HG03103 (cell line): ENCODE measurements at regions not wholly inside any gene's neighbourhood (a gene's known extent, or its start where the extent isn't known, plus 50 kb on each side); places are given as distances from the start of the nearest gene placed in this dataset.

Experiments
- ATAC-seq: cut with Tn5 transposase; IDR thresholded peaks from one replicate; pipeline ENCODE4 v1.9.1; 2021; ENCODE audit warnings: low read depth; ENCODE audit not compliant: unreplicated experiment

DNA sequence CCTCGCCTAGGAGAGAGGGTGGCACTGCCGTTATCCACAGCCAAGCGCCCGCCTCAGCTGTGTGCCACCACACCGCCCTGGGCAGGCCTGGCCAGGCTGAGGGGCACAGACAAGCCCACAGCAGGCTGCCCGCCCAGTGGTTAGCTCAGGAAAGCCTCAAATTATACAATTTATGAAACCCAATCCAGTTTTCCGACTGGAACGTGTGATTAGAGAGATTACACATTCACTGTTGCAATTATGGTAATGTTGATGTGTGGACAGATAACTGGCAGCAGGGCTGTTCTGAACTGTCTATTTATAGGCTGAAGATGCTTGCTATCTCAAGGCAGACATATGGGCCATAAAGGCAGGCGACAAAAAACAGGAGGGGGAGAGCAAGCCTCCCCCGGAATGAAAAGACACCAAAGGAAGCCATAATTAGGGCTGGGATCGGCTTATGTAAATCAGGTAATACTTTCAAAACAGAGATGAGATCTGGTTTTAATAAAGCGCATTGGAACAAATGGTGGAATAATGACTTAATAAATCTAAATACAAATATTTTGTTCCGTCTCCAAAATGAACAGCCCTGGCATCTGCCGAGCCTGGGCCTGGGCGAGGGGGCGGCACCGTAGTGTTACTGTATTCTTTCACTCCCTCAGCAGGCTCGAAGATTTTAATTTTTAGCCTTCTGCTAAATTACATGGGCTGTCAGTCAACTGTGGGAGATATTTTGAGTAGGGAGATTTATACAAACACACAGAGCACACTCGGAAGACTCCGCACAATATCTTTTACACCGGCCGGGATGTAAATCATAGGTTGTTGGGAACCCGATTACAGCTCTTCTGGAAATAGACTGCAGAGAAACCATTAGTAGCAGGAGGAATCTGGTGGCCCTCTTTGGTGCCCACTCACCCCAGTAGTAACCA is 103.1 kb upstream of the TLE3 start:
- ATAC-seq = no peak

DNA sequence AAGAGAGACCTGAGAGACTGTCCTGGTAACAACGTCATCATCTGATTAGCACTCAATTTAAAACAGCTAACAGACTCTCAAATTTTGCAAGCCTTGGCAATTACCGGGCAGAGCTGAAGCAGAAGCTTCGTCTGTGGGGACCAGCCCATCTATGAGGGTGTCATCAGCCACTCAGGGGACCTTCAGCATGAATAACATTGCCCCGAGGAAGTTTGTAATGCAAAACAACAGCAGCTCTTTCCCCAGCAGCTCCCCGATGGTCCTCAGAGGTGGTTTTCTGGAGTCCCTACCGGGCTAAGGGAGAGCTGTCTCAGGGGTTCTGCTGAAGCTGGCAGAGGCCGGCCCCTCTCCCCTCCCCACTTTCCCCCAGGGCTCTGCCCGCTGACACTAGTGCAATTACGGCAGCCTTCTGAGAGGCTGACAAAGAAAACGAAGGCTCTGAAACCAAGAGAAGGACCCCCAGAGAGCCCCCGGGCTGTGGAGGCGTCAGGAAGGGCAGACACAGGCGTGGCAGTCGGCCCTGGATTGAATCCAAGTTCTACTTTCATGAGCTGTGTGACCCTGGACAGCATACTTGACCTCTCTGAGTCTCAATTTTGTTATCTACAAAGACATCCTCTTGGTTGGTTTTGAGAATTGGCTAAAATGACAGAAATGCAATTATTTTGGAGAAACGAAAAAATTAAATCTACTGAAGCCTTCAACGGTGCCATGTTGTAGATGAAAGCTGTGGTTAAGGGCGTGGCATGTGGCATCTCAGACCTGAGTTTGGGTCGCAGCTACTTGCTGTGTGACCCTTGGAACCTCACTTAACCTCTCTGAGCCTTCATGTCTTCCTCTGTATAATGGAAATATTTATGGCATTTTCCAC is 102.1 kb upstream of the TLE3 start:
- no peak for ATAC-seq

DNA sequence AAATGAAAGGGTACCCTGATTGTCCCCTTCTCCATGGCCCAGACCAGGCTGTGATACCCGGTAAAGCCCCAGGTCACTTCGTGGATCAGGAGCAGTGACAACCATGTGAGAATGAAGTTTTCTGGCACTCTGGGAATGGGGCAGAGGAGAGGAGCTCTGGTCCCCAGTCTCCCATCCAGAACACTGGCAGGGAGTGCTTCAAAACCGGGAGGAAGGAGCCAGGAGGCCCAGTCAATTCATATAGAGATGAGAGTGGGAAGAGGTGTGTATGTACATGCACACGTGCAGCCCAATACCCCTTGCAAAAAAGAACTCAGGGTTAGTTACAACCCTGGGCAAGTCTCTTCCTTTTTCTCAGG is 101.4 kb upstream of the TLE3 start:
- no peak for ATAC-seq

DNA sequence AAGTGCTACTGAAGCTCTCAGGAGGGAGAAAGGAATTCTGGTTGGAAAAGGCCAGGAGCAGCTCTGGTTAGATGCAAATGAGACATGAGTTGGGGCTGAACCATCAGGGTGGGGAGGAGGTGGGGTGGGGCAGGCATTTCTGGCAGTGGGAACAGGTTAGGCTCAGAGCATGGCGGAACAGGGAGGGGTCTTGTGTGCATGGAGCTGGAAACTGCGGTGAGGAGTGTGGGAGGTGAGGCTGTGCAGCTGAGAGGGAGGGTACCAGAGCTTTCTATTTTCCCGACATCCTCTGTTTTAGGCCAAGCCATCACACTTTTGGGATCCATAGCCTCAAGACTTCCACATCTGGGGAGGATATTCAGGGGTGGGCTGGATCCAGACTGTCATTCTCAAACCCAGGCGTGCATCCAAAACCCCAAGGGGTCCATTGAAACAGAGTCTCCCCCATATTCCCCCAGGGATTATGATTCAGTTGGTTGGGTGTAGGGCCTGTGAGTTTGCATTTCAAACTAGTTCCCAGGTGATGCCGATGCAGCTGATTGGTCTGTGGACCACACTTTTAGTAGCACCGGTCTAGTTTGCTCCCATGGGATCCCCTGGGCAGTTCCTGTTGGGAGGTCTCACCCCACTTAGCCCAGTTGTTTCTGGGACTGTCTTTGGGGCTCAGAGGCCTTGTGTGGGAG is 100.9 kb upstream of the TLE3 start:
- ATAC-seq = no peak

DNA sequence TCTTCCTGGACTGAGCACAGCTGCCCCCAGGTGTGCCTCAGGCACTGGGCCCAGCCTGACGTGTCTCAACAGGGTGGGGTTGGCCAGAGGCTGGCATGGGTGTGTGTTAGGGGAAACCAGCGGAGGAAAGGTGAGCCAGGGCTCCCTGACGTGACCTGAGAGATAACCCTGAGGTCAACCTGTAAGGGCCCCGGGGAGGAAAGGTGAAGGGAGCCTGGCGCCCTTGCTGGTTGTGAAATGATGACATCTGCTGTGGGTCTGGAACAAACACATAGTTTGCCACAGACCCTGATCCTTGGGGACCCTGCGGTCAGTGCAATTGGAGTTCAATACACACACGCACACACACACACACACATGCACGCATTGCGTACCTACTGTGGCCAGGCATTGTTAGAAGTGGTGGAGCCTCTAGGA is 100.2 kb upstream of the TLE3 start:
- ATAC-seq = no peak

DNA sequence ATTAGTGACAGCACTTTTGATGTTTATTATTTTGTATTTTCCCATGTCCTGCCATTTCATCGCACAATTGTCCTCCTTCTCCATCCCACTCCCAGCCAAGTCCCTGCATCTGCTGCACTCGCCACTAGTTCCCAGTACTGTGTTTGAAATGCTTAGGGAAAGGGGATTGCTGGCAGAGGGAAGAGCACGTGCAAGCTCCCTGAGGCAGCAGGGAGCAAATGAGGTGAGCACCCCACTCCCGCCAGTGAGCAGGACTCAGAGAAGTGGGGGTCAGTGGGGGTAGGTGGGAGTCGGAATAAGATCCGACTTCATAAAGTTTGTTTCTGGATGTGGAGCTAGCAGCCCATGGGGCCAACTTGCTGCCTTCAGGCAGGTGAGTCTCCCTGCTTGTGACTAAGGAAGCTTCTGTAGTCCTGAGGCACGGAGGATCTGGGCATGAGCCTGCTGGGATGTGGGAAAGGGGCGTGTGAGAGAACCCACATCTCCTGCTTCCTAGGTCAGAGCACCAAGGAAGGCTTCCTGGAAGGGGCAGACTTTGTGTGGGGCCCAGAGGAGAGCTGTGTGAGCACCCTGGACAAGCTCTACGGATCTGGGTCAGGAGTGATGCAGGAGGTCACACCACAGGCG is 99.7 kb upstream of the TLE3 start:
- no peak for ATAC-seq

GRCh38 chr15:70196372-70197316 is 98.9 kb upstream of the TLE3 start:
- peak; percentile 71 for ATAC-seq

DNA sequence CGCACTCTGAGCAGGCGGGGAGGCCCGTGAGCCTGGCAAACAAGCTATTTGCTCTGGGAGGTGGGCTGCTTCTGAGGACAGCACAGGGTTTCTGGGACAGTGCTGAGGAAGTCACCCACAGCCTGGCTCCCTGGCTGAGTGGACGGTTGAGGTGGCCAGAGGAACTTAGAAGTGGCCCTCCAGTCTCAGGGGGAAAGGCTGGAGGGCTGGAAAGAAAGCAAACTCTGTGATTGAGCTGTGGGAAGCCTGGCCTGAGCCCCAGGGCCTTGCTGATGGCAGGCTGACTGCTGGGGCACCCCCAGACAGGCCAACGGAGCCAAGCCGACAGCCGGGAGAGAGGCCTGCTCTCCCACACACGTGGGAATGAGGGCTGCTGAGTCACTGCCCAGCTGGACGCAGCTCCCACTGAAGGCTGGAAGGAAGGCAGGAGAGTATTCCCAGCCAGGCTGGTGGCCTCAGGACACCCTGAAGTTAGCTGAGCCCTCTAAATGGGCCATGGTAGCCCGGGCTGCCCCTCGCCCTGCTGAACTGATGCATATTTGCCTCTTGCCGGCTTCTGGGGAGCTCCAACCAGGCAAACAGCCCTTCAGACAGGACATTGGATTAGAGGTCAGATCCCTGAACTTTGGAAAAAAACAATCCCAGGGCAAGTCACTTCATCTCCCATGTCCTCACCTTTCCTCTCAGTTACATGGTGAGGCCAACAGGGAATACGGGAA is 98.0 kb upstream of the TLE3 start:
- no peak for ATAC-seq

DNA sequence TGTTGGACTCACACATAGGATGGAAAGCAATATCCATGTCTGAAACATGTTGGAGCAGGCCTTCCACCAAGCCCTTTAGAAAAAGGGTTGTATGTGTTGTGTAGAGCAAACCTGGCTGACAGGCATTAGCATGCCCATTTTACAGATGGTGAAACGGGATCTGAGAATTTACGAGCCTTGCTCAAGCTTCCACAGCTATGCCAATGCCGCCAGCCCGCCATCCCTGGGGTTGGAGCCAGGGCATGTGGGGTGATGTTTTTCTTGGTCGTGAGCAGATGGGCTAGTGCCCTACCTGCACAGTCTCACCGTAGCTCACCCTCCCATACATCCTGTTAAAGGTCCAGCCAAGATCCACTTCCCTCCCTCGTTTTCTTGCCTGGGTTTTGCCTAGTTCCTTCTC is 97.5 kb upstream of the TLE3 start:
- no peak for ATAC-seq

DNA sequence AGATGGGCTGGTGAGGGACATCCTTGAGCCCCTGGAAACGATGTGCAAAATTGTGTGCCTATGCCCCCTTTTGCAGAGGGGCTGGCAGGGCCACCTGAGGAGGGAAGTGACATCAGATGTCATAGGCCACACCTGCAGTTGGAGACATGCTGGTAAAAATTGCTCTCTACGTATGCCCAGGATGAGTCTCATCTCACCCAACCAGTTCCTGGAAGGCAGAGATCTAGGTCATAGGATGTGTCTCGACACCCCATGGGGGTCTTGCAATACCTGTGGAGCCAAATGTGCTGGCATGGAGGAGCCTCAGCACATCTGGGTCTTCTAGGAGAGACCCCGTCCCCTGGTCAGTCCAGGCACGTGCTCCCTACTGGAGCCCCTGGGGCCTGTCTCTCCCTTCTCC is 96.5 kb upstream of the TLE3 start:
- ATAC-seq = no peak

GRCh38 chr15:70193734-70194133 is 96.0 kb upstream of the TLE3 start:
- no peak for ATAC-seq

DNA sequence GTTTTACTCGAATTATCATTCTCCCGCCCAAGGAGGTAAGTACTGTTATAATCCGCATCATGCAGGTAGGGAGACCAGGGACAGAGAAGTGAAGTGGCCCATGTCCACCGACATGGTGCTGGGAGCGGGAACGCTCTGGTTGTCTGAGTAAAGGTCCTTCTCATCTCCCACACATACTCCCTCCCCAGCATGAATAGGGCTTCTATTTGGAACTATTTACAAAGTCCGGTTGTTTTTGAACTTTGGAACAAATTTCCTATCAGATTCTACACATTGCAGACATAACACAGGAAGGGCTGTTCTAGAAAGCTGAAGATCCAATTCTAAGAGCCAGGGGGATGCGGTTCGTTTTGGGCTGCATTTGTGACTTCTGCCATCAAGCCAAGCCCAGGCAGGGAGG is 94.8 kb upstream of the TLE3 start:
- no peak for ATAC-seq

DNA sequence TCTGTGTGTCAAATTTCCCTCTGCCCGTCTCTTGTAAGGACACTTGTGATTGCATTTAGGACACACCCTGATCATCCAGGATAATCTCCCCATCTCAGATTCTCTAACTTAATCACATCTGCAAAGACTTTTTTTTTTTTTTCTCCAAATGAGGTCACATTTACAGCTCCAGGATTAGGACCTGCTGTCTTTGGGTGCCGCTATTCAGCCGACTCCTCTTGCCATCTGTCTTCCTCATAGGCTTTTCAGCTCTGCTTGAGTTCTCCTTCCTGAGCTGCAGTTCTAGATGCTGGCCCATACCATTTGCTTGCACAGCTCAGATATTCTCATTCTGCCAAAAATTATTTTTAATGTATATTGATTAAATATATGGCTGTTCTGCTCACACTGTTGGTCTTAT is 94.3 kb upstream of the TLE3 start:
- no peak for ATAC-seq

- ATAC-seq = no peak
Measured at GRCh38 chr15:70190965-70191364, 93.2 kb upstream of the TLE3 start.

- ATAC-seq = no peak
Measured at GRCh38 chr15:70189826-70190695, 92.3 kb upstream of the TLE3 start.

GRCh38 chr15:70188286-70188685 is 90.6 kb upstream of the TLE3 start:
- ATAC-seq = no peak

GRCh38 chr15:70187331-70187730 is 89.6 kb upstream of the TLE3 start:
- no peak for ATAC-seq

DNA sequence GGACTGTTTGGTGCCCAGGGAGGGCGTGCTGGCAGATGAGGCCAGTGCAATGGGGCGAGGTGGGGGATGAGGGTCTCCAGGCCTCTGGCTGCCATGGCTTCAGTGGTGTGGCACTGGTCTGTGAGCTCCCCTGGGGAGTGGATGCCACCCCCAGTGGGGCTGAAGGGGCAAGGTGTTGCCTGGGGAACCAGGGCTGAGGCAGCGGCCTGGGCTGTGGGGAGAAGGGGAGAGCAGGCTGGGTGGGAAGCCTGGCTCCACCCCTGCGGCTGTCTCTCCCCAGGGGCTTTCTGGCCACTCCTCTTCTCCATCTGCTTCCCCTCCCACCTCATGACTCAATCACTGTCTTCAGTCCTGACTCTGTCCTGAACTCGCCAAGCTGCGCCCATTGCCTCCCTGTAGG is 88.4 kb upstream of the TLE3 start:
- ATAC-seq = no peak
